NCI-H2196 (cell line): ENCODE measurements at regions not wholly inside any gene's neighbourhood (a gene's known extent, or its start where the extent isn't known, plus 50 kb on each side); places are given as distances from the start of the nearest gene placed in this dataset.

Experiments used
- DNase-seq: peaks from one replicate; lab custom pipeline; 2025; ENCODE audit not compliant: unreplicated experiment; lab: John Stamatoyannopoulos, UW

GRCh38 chr17:77708049-77708448 is 250.5 kb upstream of the TNRC6C start:
- DNase-seq = no peak

DNA sequence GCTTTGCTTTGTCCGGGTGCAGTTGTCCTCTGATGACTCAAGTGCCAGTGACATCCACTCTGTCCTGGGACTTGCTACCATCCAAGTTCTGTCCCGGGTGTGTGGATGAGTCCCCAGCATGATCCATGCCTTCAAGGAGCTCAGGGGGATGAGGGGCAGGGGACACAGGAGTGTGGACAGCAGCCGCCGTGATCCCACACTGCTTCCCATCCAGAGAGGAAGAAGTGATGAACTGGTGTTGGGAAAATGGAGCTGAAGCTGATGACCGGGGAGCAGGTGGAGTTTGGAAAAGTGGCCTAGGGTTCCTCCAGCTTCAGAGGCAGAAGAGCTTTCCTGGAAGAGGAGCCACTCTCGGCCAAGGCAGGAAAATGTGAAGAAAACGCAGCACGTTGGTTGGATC is 249.6 kb upstream of the TNRC6C start:
- DNase-seq = no peak

- DNase-seq = no peak
Measured at GRCh38 chr17:77709594-77709993, 248.9 kb upstream of the TNRC6C start.

DNA sequence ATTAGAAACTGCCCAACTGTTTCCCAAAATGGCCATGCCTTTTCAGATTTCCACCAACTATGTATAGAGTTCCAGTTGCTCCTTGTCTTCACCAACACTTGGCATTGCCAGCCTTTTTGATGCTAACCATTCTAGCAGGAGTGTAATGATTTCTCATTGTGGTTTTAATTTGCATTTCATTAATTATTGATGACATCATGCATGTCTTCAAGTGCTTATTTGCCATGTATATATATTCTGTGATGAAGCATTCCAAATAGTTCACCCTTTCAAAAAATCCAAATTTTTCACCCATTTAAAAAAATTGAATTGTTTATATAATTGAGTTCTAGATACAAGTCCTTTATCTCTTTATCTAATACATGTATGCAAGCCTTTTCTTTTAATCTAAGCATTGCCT is 245.9 kb upstream of the TNRC6C start:
- no peak for DNase-seq

- no peak for DNase-seq
Measured at GRCh38 chr17:77716289-77716926, 242.1 kb upstream of the TNRC6C start.

GRCh38 chr17:77717941-77718668 is 240.4 kb upstream of the TNRC6C start:
- no peak for DNase-seq

- DNase-seq = no peak
Measured at GRCh38 chr17:77718669-77718961, 239.9 kb upstream of the TNRC6C start.

- DNase-seq = no peak
Measured at GRCh38 chr17:77719806-77720205, 238.7 kb upstream of the TNRC6C start.

DNA sequence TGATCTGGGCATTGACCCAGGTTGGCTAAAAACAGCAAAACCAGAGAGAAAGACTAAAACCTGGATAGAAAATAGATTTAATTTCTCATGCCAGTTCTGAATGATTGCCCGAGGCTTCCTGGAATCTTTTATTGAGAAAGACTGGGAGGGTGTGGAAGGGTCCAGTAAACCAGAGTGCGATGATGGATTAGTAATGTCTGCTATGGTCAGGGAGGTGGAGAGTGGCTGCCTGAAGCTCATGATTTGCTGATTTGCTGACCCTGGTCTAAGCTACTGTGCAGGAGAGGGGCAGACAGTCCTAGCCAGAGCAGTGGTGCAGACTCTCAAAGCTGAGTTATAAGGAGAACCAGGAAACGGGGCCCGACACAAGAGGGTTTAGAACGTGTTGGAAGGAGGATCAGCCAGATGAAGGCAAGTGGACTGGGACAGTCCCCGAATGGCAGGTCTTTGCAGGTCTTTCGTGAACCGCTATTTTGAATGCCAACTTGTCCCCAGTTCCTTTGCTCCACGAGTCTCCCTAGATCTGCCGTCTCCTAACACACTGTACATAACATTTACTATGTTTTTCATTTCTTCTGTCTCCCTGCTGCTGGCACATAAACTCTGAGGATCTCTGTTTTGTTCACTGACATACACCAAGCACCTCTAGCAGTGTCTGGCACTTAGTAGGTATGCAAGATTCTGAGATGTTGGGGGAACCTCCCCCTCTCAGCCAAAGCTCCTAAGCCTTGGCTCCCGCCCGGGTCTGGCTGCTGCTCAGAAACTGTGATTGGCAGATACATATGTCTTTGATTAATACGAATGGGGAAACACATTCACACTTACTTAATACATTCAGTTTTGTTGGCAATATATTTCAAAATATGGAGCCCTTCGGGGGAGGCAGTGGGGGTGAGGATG is 237.3 kb upstream of the TNRC6C start:
- no peak for DNase-seq

- DNase-seq = no peak
Measured at GRCh38 chr17:77721846-77722160, 236.7 kb upstream of the TNRC6C start.

DNA sequence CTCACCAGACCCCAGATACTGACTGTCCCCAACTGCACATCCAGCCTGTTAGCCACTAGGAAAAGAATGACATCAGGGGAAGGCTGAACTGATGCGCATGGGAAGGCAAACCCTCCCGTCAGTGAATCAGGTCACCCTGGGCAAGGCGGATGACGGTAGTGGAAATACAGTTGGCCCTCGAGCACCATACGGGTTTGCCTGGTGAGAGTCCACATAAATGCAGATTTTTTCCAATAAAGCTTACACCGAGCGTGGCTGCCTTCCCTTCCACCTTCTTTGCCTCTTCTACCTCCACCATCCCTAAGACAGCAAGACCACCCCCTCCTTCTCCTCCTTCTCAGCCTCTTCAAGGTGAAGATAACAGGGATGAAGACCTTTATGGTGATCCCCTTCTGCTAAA is 236.1 kb upstream of the TNRC6C start:
- DNase-seq = no peak

DNA sequence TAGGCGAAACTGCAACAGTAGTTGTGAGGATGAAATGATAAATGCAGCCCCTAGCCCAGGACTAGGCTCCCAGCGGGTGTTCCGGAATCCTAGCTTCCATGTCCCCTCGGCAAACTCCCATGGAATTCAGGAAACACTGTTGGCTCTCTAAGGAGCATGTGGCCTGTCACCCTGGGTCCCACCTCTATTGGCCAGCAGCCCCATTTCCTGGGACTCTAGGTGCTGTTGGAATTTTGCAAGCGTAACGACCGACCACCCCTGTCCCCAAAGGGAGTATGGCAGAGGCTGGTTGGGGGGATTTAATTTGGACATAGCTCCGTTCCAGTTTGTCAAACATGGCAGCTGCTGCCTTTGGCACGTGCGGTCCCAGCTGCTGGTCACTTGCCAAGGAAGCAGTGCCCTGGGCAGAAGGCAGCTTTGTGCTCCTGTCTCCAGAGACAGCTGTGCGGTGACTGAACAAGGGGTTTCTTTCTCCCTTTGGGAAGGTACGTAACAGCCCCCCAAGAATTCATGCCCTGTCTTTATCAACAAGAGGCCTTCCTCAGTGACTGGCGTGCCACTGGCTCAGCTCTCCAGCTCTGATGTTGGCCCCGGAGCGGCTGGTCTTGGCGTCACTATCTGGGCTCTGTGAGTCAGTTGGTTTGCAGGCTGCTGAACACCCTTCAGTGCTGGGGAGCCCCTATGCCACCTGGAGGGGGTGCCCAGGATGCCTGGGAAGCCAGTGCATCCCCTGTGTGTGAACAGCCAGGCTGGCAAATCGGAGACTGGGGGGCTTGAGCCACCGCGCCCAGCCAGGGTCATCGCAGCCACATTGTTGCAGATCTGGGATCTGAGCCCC is 235.2 kb upstream of the TNRC6C start:
- DNase-seq = peak; percentile 74

- DNase-seq = peak; percentile 72
Measured at GRCh38 chr17:77723909-77724875, 234.3 kb upstream of the TNRC6C start.

- DNase-seq = peak; percentile 93
Measured at GRCh38 chr17:77724876-77725615, 233.5 kb upstream of the TNRC6C start.

GRCh38 chr17:77725846-77726245 is 232.7 kb upstream of the TNRC6C start:
- DNase-seq = no peak

- DNase-seq = no peak
Measured at GRCh38 chr17:77726549-77727006, 231.9 kb upstream of the TNRC6C start.

DNA sequence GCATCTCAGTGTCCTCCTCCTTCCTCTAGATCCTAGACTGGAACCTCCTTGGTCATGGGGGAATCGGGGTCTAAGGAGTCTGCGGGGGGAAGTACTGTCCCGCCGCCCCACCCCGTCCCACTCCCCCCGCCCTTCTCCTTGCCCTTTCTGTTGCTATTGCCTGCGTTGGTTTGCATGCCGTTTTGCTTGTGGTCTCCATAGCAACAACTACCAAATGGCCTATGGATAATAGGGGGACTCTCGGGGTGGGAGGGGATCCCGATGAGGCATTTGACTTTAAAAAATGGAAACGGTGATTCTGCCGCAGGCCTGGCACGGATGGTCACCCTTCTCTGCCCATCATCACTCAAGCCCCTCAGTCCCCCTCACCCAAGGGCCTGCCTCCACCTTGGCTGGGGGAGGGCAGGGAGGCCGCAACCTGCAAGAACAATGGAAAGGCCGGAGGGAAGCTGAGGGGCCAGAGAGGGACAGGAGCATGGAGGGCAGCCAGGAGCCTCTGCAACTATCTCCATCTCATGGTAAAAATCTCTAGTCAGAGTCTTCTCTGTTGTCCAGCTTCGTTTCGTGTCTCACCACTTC is 231.4 kb upstream of the TNRC6C start:
- DNase-seq = no peak

DNA sequence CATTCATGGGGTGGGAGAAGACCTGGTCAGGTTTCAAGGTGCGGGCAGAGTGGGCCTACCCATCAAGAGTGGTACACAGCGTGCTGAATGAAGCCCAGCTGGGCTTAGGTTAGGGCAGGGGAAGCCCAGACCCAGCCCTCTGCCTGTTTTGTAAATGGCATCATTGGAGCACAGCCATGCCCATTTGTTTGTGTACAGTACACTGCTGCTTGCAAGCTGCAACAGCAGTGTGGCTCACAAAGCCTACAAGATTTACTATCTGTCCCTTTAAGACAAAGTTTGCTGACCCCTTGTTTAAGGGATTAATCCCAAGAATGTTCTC is 230.1 kb upstream of the TNRC6C start:
- DNase-seq = no peak

DNA sequence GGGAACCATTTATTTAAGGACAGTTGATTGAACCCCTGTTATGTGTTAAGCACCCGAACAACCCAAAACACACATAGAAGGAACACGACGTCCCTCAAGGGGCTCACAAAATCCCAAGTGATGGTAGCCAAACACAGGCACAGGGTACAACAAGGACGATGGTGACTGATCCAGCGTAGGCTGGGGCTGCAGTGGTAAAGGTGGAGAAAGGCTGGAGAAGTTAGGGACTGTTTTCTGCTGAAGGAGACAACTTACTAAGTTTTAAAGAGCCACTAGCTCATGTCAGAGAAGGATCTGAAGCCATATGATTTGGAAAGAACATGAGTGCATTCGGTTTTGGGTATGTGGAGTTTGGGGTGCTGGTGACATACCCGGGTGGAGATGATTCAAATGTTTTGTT is 229.6 kb upstream of the TNRC6C start:
- no peak for DNase-seq
